Naive thymus-derived CD8-positive, alpha-beta T cell (primary cell): ENCODE measurements at regions not wholly inside any gene's neighbourhood (a gene's known extent, or its start where the extent isn't known, plus 50 kb on each side); places are given as distances from the start of the nearest gene placed in this dataset.
"Not testable (repeated sequence)": the region's sequence is repeated elsewhere in the genome, so short reads cannot be mapped to it uniquely, and the experiment has no call there.

Source experiments
- ATAC-seq, 2 donors: fragments of 150-1000 bp; cut with Tn5 transposase in 1 of 2; sonication (Bioruptor Pico), chemical (Tn5 transposase) in 1 of 2; 1 replicate in 1 of 2; 2 replicates in 1 of 2; pipeline ENCODE4 v1.10.0; 2021; ENCODE audit warnings: mild to moderate bottlenecking in 2 of 2, moderate library complexity in 2 of 2
- POLR2A ChIA-PET: fragments of 350-600 bp; sonication (Branson Sonifier 250); formaldehyde crosslinking; loops from one replicate; lab custom pipeline; 2021; ENCODE audit warnings: antibody characterized with exemption; lab: Charles Lee
- DNase-seq, 10 donors: peaks; one replicate each; pipeline versions ENCODE4 v3.0.0 to v3.0.0-alpha.2; 2020 to 2022
- H3K27ac Mint-ChIP-seq, 10 donors: one replicate each; pipeline ENCODE4 v1.8.0; 2020 to 2022; ENCODE audit warnings: mild to moderate bottlenecking in 10 of 10, mixed read lengths in 10 of 10, moderate library complexity in 4 of 10, inconsistent platforms in 1 of 10
- H3K27me3 Mint-ChIP-seq, 5 donors: one replicate each; pipeline ENCODE4 v1.8.0; 2021 to 2022; ENCODE audit warnings: mixed read lengths in 5 of 5
- H3K36me3 Mint-ChIP-seq, 3 donors: one replicate each; pipeline ENCODE4 v1.8.0; 2020 to 2022; ENCODE audit warnings: mixed read lengths in 3 of 3, mild to moderate bottlenecking in 2 of 3, inconsistent platforms in 1 of 3
- H3K4me1 Mint-ChIP-seq, 4 donors: one replicate each; pipeline ENCODE4 v1.8.0; 2021 to 2022; ENCODE audit warnings: mixed read lengths in 4 of 4
- H3K4me3 Mint-ChIP-seq, 10 donors: one replicate each; pipeline ENCODE4 v1.8.0; 2020 to 2022; ENCODE audit warnings: mild to moderate bottlenecking in 10 of 10, mixed read lengths in 10 of 10, moderate library complexity in 6 of 10, inconsistent platforms in 1 of 10
- H3K9me3 Mint-ChIP-seq, 9 donors: one replicate each; pipeline ENCODE4 v1.8.0; 2020 to 2022; ENCODE audit warnings: mixed read lengths in 9 of 9, mild to moderate bottlenecking in 3 of 9, inconsistent platforms in 1 of 9, moderate library complexity in 1 of 9

DNA sequence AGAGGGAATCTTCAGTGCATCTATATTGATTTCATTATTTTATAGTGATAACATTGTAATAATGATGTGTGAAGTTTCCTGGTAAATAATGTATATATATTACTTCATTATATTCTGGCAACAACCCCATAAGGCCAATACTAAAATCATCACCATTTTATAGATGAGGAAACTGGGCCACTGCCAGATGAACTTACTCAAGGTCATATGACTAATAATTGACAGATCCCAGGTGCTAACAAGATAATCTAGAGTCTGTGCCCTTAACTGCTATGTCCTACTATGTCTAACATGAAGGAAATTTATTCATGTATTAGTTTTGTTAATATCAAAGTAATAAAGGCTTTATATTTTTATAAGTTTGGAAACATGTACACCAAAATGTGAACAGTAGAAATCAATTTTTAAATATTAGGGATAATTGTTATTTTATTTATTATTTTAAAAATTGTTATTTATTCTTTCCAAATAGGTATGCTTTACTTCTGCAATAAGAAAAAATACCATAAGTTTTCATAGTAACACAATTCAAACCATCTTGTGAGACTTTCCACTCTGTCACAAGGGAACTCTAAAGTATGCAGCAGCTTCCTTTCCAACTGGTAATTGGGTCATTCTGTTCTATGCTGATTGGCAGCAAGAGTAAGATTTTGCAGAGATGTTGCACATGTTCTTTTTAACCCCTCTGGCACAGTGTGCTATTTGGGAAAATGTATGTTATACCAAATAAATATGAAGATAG is 90.8 kb upstream of the CMC1 start:
- Mint-ChIP-seq H3K27ac (no peak overlapping the region), H3K4me1 (peaks cover 0 to 13% (median 6%) of the 10 kb centered on the region in 4 donors), H3K27me3 (peaks cover 0 to 4% (median 0%) of the 10 kb centered on the region in 5 donors), H3K36me3 (peaks cover 0 to 5% (median 2%) of the 10 kb centered on the region in 3 donors), H3K9me3 (peaks cover 0 to 3% (median 0%) of the 10 kb centered on the region in 9 donors), H3K4me3 (no peak overlapping the region)
- ATAC-seq: no peak
- DNase-seq: no peak
- POLR2A ChIA-PET: no interaction called here

- no peak for DNase-seq
- ATAC-seq: no peak
- Mint-ChIP-seq H3K27ac (no peak overlapping the region), H3K36me3 (peaks cover 0 to 5% (median 2%) of the 10 kb centered on the region in 3 donors), H3K27me3 (peaks cover 0 to 4% (median 0%) of the 10 kb centered on the region in 5 donors), H3K4me3 (no peak overlapping the region), H3K9me3 (peaks cover 0 to 3% (median 0%) of the 10 kb centered on the region in 9 donors), H3K4me1 (peaks cover 0 to 13% (median 6%) of the 10 kb centered on the region in 4 donors)
- POLR2A ChIA-PET: no interaction called here
Observed at GRCh38 chr3:28151207-28151550, 90.2 kb upstream of the CMC1 start.

GRCh38 chr3:28151608-28152228 is 89.7 kb upstream of the CMC1 start:
- H3K27ac Mint-ChIP-seq: peak overlapping the region in 6 of 10 donors; percentile 9 to 60 (median 26)
- DNase-seq (peak in 2 of 10 donors; percentile 5 to 6), ATAC-seq (no peak)
- peaks cover 0 to 5% (median 2%) of the 10 kb centered on the region in 3 donors for H3K36me3 Mint-ChIP-seq
- peaks cover 0 to 3% (median 0%) of the 10 kb centered on the region in 9 donors for H3K9me3 Mint-ChIP-seq
- POLR2A ChIA-PET: no interaction called here
- peaks cover 0 to 4% (median 0%) of the 10 kb centered on the region in 5 donors for H3K27me3 Mint-ChIP-seq
- H3K4me3 Mint-ChIP-seq: peak overlapping the region; percentile 19 to 64 (median 49)
- peaks cover 0 to 13% (median 6%) of the 10 kb centered on the region in 4 donors for H3K4me1 Mint-ChIP-seq

GRCh38 chr3:28155631-28156030 is 85.8 kb upstream of the CMC1 start:
- ATAC-seq (no peak), DNase-seq (no peak)
- Mint-ChIP-seq H3K9me3 (peaks cover 1 to 34% (median 16%) of the 10 kb centered on the region in 9 donors), H3K36me3 (peaks cover 0 to 32% (median 13%) of the 10 kb centered on the region in 3 donors), H3K27me3 (peaks cover 0 to 4% (median 0%) of the 10 kb centered on the region in 5 donors), H3K4me3 (no peak overlapping the region), H3K4me1 (peaks cover 0 to 13% (median 6%) of the 10 kb centered on the region in 4 donors), H3K27ac (no peak overlapping the region)
- POLR2A ChIA-PET: no interaction called here

DNA sequence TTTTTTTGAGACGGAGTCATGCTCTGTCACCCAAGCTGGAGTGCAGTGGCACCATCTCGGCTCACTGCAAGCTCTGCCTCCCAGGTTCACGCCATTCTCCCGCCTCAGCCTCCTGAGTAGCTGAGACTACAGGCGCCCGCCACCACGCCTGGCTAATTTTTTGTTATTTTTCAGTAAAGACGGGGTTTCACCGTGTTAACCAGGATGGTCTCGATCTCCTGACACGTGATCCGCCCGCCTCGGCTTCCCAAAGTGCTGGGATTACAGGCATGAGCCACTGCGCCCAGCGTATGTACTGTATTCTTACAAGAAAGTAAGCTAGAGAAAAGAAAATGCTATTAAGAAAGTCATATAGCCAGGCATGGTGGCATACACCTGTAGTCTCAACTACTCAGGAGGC is 84.8 kb upstream of the CMC1 start:
- DNase-seq, H3K4me1 Mint-ChIP-seq, H3K27me3 Mint-ChIP-seq, ATAC-seq, H3K4me3 Mint-ChIP-seq, POLR2A ChIA-PET, H3K27ac Mint-ChIP-seq: not testable (repeated sequence)
- Mint-ChIP-seq H3K36me3 (peaks cover 0 to 32% (median 13%) of the 10 kb centered on the region in 3 donors), H3K9me3 (peaks cover 1 to 34% (median 16%) of the 10 kb centered on the region in 9 donors)

DNA sequence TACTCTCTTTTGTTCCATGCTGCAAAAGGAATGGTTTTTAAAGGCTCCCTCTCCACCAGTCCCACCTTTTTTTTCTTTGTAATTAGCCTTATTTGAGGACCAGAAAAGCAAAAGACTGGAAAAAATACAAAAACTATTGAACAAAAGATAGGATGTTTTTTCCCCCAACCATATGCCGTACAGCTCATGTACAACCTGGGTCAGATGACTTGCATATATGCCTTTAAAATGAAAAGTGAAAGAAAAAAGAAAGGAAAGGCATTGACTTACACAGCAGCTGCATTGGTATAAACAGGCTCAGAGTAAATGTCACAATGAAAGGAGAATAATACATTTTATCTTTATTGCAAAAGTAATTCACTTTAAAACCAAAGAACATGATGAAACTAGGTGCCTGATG is 69.5 kb upstream of the CMC1 start:
- peak; percentile 75 to 80 for ATAC-seq
- DNase-seq: peak in 3 of 10 donors; percentile 30 to 44 (median 37)
- Mint-ChIP-seq H3K9me3 (peaks cover 0 to 2% (median 0%) of the 10 kb centered on the region in 9 donors), H3K27me3 (no peaks in the 10 kb centered on the region), H3K27ac (peak overlapping the region in 8 of 10 donors; percentile 27 to 93 (median 84)), H3K4me1 (peaks cover 10 to 21% (median 16%) of the 10 kb centered on the region in 4 donors), H3K36me3 (no peaks in the 10 kb centered on the region), H3K4me3 (peak overlapping the region; percentile 20 to 81 (median 66))
- POLR2A ChIA-PET: interaction anchor here (0.6 to 0.8 kb wide), 2 partner anchors 86 to 291 kb away, joined by 3 read pairs; no protein-coding TSS in a partner anchor

- ATAC-seq (no peak), DNase-seq (no peak)
- H3K27me3 Mint-ChIP-seq: no peaks in the 10 kb centered on the region
- H3K4me3 Mint-ChIP-seq: peak overlapping the region in 2 of 10 donors; percentile 8 to 12
- peaks cover 0 to 2% (median 0%) of the 10 kb centered on the region in 9 donors for H3K9me3 Mint-ChIP-seq
- H3K27ac Mint-ChIP-seq: peak overlapping the region in 4 of 10 donors; percentile 2 to 84 (median 15)
- H3K4me1 Mint-ChIP-seq: peaks cover 10 to 21% (median 16%) of the 10 kb centered on the region in 4 donors
- POLR2A ChIA-PET: no interaction called here
- no peaks in the 10 kb centered on the region for H3K36me3 Mint-ChIP-seq
Observed at GRCh38 chr3:28172748-28173147, 68.7 kb upstream of the CMC1 start.

GRCh38 chr3:28173836-28174235 is 67.6 kb upstream of the CMC1 start:
- Mint-ChIP-seq H3K4me3 (no peak overlapping the region), H3K27ac (no peak overlapping the region), H3K27me3 (no peaks in the 10 kb centered on the region), H3K9me3 (peaks cover 0 to 2% (median 0%) of the 10 kb centered on the region in 9 donors), H3K36me3 (no peaks in the 10 kb centered on the region), H3K4me1 (peaks cover 10 to 21% (median 16%) of the 10 kb centered on the region in 4 donors)
- DNase-seq (no peak), ATAC-seq (no peak)
- POLR2A ChIA-PET: no interaction called here

DNA sequence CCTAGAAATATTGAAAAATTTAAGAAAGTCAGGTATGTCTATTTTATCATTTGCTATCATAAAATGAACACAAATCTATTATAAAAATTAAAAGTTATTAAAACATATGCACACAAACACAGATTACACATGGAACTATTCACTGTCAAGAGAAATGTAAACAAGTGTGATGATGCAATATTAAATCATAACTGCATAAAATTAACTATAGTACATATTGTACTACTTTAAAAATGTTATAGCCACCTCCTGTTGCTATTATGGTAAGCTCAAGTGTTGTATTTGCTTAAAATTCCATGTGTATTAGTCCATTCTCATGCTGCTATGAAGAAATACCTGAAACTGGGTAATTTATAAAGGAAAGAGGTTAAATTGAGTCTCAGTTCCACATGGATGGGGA is 54.7 kb upstream of the CMC1 start:
- ATAC-seq (no peak), DNase-seq (no peak)
- H3K4me3 Mint-ChIP-seq: no peak overlapping the region
- no peaks in the 10 kb centered on the region for H3K27me3 Mint-ChIP-seq
- peaks cover 0 to 6% (median 0%) of the 10 kb centered on the region in 9 donors for H3K9me3 Mint-ChIP-seq
- H3K27ac Mint-ChIP-seq: no peak overlapping the region
- no peaks in the 10 kb centered on the region for H3K4me1 Mint-ChIP-seq
- POLR2A ChIA-PET: no interaction called here
- H3K36me3 Mint-ChIP-seq: peaks cover 0 to 3% (median 0%) of the 10 kb centered on the region in 3 donors

DNA sequence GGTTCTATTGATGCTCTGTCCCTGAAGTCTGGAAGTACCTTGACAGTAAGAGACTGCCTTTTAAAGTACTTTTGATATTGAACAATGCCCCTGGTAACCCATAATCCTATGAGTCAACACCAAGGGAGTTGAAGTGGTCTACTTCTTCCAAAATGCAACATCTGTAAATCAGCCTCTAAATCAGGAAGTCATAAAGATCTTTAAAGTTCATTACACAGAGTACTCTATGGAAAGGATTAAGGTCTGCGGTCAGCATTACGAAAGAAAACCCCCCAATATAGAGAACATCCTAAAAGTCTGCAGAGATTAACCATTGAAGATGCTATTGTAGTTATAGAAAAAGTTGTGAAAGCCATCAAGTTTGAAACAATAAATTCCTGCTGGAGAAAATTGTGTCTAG is 52.7 kb upstream of the CMC1 start:
- Mint-ChIP-seq H3K4me1 (no peaks in the 10 kb centered on the region), H3K9me3 (peaks cover 0 to 3% (median 0%) of the 10 kb centered on the region in 9 donors), H3K27me3 (no peaks in the 10 kb centered on the region), H3K36me3 (no peaks in the 10 kb centered on the region), H3K4me3 (no peak overlapping the region), H3K27ac (no peak overlapping the region)
- POLR2A ChIA-PET: no interaction called here
- DNase-seq (no peak), ATAC-seq (no peak)

DNA sequence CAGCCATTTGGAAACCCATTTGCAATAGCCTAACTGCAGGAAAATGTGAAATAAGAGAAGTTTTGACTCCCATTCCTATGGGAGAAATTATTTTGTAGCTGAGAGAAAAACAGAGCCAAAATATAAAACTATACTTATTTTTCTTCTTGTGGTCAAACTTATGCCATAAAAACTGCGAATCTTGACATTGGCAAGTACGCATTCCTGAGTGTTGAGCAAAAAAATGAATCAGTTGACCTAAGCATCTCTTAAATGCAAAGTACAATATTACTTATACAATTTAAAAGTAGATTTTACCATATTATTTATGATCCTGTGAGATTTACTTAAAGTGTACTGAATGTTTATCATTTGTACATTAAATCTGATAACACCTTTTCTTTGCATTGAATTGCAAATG is 50.1 kb upstream of the CMC1 start:
- no peak for DNase-seq
- H3K4me1 Mint-ChIP-seq: no peaks in the 10 kb centered on the region

More for the DNA sequence above, 50.1 kb upstream of the CMC1 start:
- POLR2A ChIA-PET: no interaction called here
- Mint-ChIP-seq H3K27me3 (no peaks in the 10 kb centered on the region), H3K9me3 (peaks cover 0 to 3% (median 0%) of the 10 kb centered on the region in 9 donors), H3K4me3 (no peak overlapping the region), H3K36me3 (no peaks in the 10 kb centered on the region), H3K27ac (no peak overlapping the region)
- no peak for ATAC-seq
